ENCODE measurements at regions not wholly inside any gene's neighbourhood (a gene's known extent, or its start where the extent isn't known, plus 50 kb on each side); places are given as distances from the start of the nearest gene placed in this dataset.

GRCh38 chr12:105481392-105482300 is 151.2 kb downstream of the C12orf75 start:
- no peaks in the 10 kb centered on the region for H3K27me3 ChIP-seq (ENCODE audit: control insufficient read depth, insufficient read depth, low read length)
- H3K4me1 ChIP-seq (ENCODE audit: control insufficient read depth in 2 of 3, insufficient read depth in 2 of 3, low read depth in 1 of 3, low read length in 3 of 3), result peaks cover 0 to 2% (median 0%) of the 10 kb centered on the region in 3 donors
- H3K27ac ChIP-seq (ENCODE audit: low read depth in 2 of 2, low read length in 2 of 2), result no peak overlapping the region
- TF ChIP-seq, protein P1, sequence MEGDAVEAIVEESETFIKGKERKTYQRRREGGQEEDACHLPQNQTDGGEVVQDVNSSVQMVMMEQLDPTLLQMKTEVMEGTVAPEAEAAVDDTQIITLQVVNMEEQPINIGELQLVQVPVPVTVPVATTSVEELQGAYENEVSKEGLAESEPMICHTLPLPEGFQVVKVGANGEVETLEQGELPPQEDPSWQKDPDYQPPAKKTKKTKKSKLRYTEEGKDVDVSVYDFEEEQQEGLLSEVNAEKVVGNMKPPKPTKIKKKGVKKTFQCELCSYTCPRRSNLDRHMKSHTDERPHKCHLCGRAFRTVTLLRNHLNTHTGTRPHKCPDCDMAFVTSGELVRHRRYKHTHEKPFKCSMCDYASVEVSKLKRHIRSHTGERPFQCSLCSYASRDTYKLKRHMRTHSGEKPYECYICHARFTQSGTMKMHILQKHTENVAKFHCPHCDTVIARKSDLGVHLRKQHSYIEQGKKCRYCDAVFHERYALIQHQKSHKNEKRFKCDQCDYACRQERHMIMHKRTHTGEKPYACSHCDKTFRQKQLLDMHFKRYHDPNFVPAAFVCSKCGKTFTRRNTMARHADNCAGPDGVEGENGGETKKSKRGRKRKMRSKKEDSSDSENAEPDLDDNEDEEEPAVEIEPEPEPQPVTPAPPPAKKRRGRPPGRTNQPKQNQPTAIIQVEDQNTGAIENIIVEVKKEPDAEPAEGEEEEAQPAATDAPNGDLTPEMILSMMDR (IDR thresholded peaks at IDR 0.05; ENCODE audit: borderline replicate concordance, extremely low read depth, insufficient read depth), result no peak
- FAIRE-seq, result no peak
- DNase-seq, result no peak
- no peaks in the 10 kb centered on the region for H3K36me3 ChIP-seq (ENCODE audit: control insufficient read depth in 2 of 3, insufficient read depth in 3 of 3, low read length in 3 of 3)
- H3K9me3 ChIP-seq (ENCODE audit: control insufficient read depth in 2 of 3, insufficient read depth in 1 of 3, low read length in 3 of 3), result no peaks in the 10 kb centered on the region
- no peak overlapping the region for H3K4me3 ChIP-seq (ENCODE audit: low read length in 3 of 3)
- H3K9ac ChIP-seq (ENCODE audit: low read length in 3 of 3), result no peak overlapping the region
- intact Hi-C loops (cut with DNase I), result no loop called here

DNA sequence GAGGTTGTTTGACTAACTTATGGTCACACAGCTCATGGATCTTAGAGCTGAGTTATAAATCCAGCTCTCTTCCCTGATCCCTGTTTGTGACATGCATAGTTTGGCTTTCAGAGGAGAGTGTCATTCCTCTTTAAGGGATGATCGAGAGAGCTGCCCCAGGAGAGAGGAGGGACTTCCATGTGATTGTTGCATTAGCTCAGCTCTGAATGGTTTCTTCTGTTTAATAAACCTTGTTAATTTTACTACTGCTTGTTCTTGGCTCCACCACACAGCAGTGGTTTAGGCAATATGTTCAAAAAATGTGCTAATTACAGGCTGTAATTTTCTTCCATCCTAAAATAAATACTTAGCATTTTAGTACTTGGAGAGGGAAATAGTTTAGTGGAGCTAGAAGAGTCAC is 152.5 kb downstream of the C12orf75 start:
- Histone ChIP-seq H3K4me3 (ENCODE audit: low read length in 3 of 3) (no peak overlapping the region), H3K4me1 (ENCODE audit: control insufficient read depth in 2 of 3, insufficient read depth in 2 of 3, low read depth in 1 of 3, low read length in 3 of 3) (peaks cover 0 to 2% (median 0%) of the 10 kb centered on the region in 3 donors), H3K9me3 (ENCODE audit: control insufficient read depth in 2 of 3, insufficient read depth in 1 of 3, low read length in 3 of 3) (no peaks in the 10 kb centered on the region), H3K27me3 (ENCODE audit: control insufficient read depth, insufficient read depth, low read length) (no peaks in the 10 kb centered on the region), H3K9ac (ENCODE audit: low read length in 3 of 3) (no peak overlapping the region), H3K36me3 (ENCODE audit: control insufficient read depth in 2 of 3, insufficient read depth in 3 of 3, low read length in 3 of 3) (no peaks in the 10 kb centered on the region), H3K27ac (ENCODE audit: low read depth in 2 of 2, low read length in 2 of 2) (no peak overlapping the region)
- FAIRE-seq, result no peak
- intact Hi-C loops (cut with DNase I), result no loop called here
- TF ChIP-seq, protein P1 (IDR thresholded peaks at IDR 0.05; ENCODE audit: borderline replicate concordance, extremely low read depth, insufficient read depth), result no peak
- no peak for DNase-seq

DNA sequence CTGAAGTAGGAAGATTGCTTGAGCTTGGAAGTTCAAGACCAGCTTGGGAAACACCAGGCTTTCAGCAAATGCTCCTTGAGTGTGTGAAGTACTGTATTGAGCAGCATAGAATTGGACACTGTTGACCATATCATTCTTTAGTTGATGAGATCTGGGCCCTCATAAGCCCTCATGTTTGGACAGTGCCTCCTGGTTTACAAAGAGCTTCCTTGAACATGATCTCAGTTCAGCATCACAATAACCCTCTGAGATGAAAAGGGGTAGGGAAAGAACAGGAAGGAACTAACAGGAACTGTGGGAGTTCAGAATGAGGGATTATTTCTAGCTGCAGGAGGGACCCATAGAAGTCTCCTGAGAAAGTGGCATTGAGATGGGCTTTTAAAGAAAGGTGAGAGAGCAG is 153.2 kb downstream of the C12orf75 start:
- H3K9ac ChIP-seq (ENCODE audit: low read length in 3 of 3), result no peak overlapping the region
- FAIRE-seq, result no peak
- H3K36me3 ChIP-seq (ENCODE audit: control insufficient read depth in 2 of 3, insufficient read depth in 3 of 3, low read length in 3 of 3), result no peaks in the 10 kb centered on the region

More for the DNA sequence above, 153.2 kb downstream of the C12orf75 start:
- TF ChIP-seq, protein P1 (IDR thresholded peaks at IDR 0.05; ENCODE audit: borderline replicate concordance, extremely low read depth, insufficient read depth), result no peak
- intact Hi-C loops (cut with DNase I), result no loop called here
- no peak for DNase-seq
- Histone ChIP-seq H3K4me1 (ENCODE audit: control insufficient read depth in 2 of 3, insufficient read depth in 2 of 3, low read depth in 1 of 3, low read length in 3 of 3) (peaks cover 0 to 2% (median 0%) of the 10 kb centered on the region in 3 donors), H3K9me3 (ENCODE audit: control insufficient read depth in 2 of 3, insufficient read depth in 1 of 3, low read length in 3 of 3) (no peaks in the 10 kb centered on the region), H3K27me3 (ENCODE audit: control insufficient read depth, insufficient read depth, low read length) (no peaks in the 10 kb centered on the region), H3K27ac (ENCODE audit: low read depth in 2 of 2, low read length in 2 of 2) (no peak overlapping the region), H3K4me3 (ENCODE audit: low read length in 3 of 3) (no peak overlapping the region)

All from kidney (tissue), 13 donors.